ENCODE measurements at regions not wholly inside any gene's neighbourhood (a gene's known extent, or its start where the extent isn't known, plus 50 kb on each side); places are given as distances from the start of the nearest gene placed in this dataset.

DNA sequence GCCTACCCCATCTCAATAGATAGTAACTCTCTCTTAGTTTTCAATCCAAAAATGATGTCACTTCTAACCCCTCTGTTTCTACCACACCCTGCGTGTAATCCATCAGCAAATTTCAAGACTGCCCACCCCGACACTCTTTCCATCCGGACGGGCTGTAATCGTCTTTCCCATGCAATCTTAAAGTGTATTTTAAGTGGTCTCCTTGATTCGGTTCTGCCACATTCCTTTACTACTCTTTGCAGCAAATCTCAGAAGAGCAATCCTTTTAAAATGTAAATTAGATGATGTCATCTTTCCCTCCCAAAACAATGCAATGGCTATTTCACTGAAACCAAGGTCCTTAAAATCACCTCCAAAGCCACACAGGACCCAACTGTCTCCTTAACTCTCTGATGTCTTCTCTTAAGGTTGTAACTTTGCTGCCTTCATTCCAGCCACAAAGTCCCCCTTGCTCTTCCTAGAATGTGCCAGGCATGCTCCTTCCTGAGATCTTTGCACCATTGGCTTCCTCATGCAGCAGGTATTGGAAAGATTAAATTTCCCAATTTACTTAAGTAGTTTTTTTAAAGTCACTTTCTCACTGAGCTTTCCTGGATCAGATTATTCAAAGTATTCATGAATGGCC is 932.5 kb upstream of the WWC1 start:
- TF ChIP-seq CTCF (IDR thresholded peaks at IDR 0.05) (no peak), EZH2 (IDR thresholded peaks at IDR 0.05; ENCODE audit: borderline replicate concordance, insufficient read depth, low read depth, low read length, poor library complexity, severe bottlenecking) (no peak)
